CD4-positive, alpha-beta memory T cell (primary cell): ENCODE measurements at regions not wholly inside any gene's neighbourhood (a gene's known extent, or its start where the extent isn't known, plus 50 kb on each side); places are given as distances from the start of the nearest gene placed in this dataset.

ENCODE experiments used
- CTCF ChIA-PET: fragments of 350-600 bp; sonication (Branson Sonifier 250); formaldehyde crosslinking; loops from one replicate; lab custom pipeline; 2021; ENCODE audit warnings: inconsistent platforms; ENCODE audit not compliant: partially characterized antibody; lab: Charles Lee
- POLR2A ChIA-PET: fragments of 350-600 bp; sonication (Branson Sonifier 250); formaldehyde crosslinking; loops from one replicate; lab custom pipeline; 2021; ENCODE audit not compliant: partially characterized antibody; lab: Charles Lee
- DNase-seq, 5 donors: peaks; one replicate each; pipeline versions ENCODE4 v3.0.0 to v3.0.0-alpha.2; 2020 to 2022; ENCODE audit warnings: mixed read lengths in 1 of 5
- H3K27ac ChIP-seq: one replicate; pipeline ENCODE4 v1.7.0; 2013; ENCODE audit warnings: low read depth, low read length
- H3K27me3 ChIP-seq: 2 replicates; pipeline ENCODE4 v1.7.0; 2013; ENCODE audit warnings: mild to moderate bottlenecking, low read length, moderate library complexity; ENCODE audit not compliant: insufficient read depth
- H3K36me3 ChIP-seq: 2 replicates; pipeline ENCODE4 v1.7.0; 2013; ENCODE audit warnings: mild to moderate bottlenecking, low read length, moderate library complexity; ENCODE audit not compliant: insufficient read depth
- H3K4me1 ChIP-seq: 2 replicates; pipeline ENCODE4 v1.7.0; 2013; ENCODE audit warnings: mild to moderate bottlenecking, low read length, moderate library complexity; ENCODE audit not compliant: insufficient read depth
- H3K4me3 ChIP-seq, 2 donors: one replicate each; pipeline ENCODE4 v1.7.0; 2013; ENCODE audit warnings: low read length in 2 of 2, mild to moderate bottlenecking in 1 of 2
- H3K9me3 ChIP-seq, 2 donors: one replicate each; pipeline ENCODE4 v1.7.0; 2013; ENCODE audit warnings: low read length in 2 of 2, control low read depth in 1 of 2; ENCODE audit not compliant: control insufficient read depth in 1 of 2
- H3K27ac Mint-ChIP-seq, 7 donors: one replicate each; pipeline ENCODE4 v1.8.0; 2020 to 2021; ENCODE audit warnings: mixed read lengths in 7 of 7, mild to moderate bottlenecking in 6 of 7, inconsistent platforms in 3 of 7, moderate library complexity in 3 of 7
- H3K27me3 Mint-ChIP-seq, 2 donors: one replicate each; pipeline ENCODE4 v1.8.0; 2020 to 2021; ENCODE audit warnings: mixed read lengths in 2 of 2
- H3K36me3 Mint-ChIP-seq, 2 donors: one replicate each; pipeline ENCODE4 v1.8.0; 2020 to 2021; ENCODE audit warnings: mixed read lengths in 2 of 2, inconsistent platforms in 1 of 2, mild to moderate bottlenecking in 1 of 2
- H3K4me1 Mint-ChIP-seq, 4 donors: one replicate each; pipeline ENCODE4 v1.8.0; 2020 to 2021; ENCODE audit warnings: mixed read lengths in 4 of 4, mild to moderate bottlenecking in 1 of 4
- H3K4me3 Mint-ChIP-seq, 8 donors: one replicate each; pipeline ENCODE4 v1.8.0; 2020 to 2021; ENCODE audit warnings: mixed read lengths in 8 of 8, mild to moderate bottlenecking in 7 of 8, moderate library complexity in 6 of 8, inconsistent platforms in 3 of 8
- H3K9me3 Mint-ChIP-seq, 8 donors: one replicate each; pipeline ENCODE4 v1.8.0; 2020 to 2021; ENCODE audit warnings: mixed read lengths in 8 of 8, mild to moderate bottlenecking in 5 of 8, inconsistent platforms in 3 of 8, moderate library complexity in 1 of 8
- intact Hi-C: fragments of 100-400 bp; cut with micrococcal nuclease; formaldehyde crosslinking; loops from one replicate; pipeline ENCODE4 v1.15.1; 2023

DNA sequence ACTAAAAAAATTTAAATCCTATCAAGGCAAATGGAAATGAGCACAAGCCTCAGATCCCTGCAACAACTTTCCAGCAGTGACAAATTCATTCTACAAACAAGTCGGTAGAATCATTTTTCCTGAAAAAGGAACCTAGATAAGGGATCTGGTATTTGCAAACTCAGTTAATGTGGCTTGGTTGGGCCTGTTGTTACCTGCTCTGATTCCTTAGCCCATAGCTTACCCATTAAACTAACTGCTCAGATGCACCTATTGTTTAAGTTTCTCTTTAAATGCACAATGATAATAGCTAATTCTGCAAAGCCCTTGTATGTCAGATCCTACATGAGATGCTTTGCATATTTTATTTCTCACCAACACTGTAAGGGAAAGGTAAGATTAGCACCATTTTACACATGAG lies 377.4 kb upstream of the RGMA start:
- no peak overlapping the region for H3K4me3 Mint-ChIP-seq
- H3K9me3 Mint-ChIP-seq = peaks cover 0 to 2% (median 0%) of the 10 kb centered on the region in 8 donors
- no peak overlapping the region for H3K4me3 ChIP-seq
- no peak overlapping the region for H3K27ac ChIP-seq
- H3K36me3 ChIP-seq = no peaks in the 10 kb centered on the region
- H3K27ac Mint-ChIP-seq = no peak overlapping the region
- H3K27me3 Mint-ChIP-seq = peaks cover 0 to 2% of the 10 kb centered on the region in 2 donors
- H3K9me3 ChIP-seq = no peaks in the 10 kb centered on the region
- no peaks in the 10 kb centered on the region for H3K4me1 ChIP-seq
- ChIA-PET CTCF (interaction anchor here (0.5 kb wide), 1 partner anchor 12 kb away, joined by 4 read pairs; no protein-coding TSS in a partner anchor), POLR2A (no interaction called here)
- H3K4me1 Mint-ChIP-seq = no peaks in the 10 kb centered on the region
- no peaks in the 10 kb centered on the region for H3K27me3 ChIP-seq
- H3K36me3 Mint-ChIP-seq = no peaks in the 10 kb centered on the region
- DNase-seq = no peak
- intact Hi-C loops = no loop called here

DNA sequence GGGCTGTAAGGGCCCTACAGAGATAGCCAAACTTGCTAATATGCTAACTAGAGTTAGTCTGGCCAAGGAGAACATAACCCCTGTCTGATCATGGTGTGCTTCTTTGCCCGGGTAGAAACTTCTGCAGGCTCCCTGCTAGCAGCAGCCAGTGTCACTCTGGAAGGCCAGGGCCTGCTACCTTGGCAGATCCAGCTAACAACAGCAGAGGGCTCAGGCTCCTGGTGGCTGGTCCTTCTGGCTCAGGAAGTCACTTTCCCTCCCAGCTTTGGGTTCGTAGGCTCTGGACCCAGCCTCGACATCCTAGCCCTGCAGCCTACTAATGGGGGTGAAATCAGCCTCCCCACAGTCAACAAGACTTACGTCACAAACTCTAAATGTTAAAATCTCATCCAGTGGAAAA lies 373.7 kb upstream of the RGMA start:
- no peak for DNase-seq
- Histone ChIP-seq H3K9me3 (no peaks in the 10 kb centered on the region), H3K4me3 (no peak overlapping the region), H3K27me3 (no peaks in the 10 kb centered on the region), H3K4me1 (no peaks in the 10 kb centered on the region), H3K36me3 (no peaks in the 10 kb centered on the region), H3K27ac (no peak overlapping the region)
- POLR2A ChIA-PET = no interaction called here
- Mint-ChIP-seq H3K36me3 (no peaks in the 10 kb centered on the region), H3K27ac (no peak overlapping the region), H3K9me3 (peaks cover 0 to 2% (median 0%) of the 10 kb centered on the region in 8 donors), H3K4me1 (no peaks in the 10 kb centered on the region), H3K4me3 (no peak overlapping the region), H3K27me3 (peaks cover 3 to 4% of the 10 kb centered on the region in 2 donors)
- intact Hi-C loops = no loop called here
- CTCF ChIA-PET = no interaction called here

DNA sequence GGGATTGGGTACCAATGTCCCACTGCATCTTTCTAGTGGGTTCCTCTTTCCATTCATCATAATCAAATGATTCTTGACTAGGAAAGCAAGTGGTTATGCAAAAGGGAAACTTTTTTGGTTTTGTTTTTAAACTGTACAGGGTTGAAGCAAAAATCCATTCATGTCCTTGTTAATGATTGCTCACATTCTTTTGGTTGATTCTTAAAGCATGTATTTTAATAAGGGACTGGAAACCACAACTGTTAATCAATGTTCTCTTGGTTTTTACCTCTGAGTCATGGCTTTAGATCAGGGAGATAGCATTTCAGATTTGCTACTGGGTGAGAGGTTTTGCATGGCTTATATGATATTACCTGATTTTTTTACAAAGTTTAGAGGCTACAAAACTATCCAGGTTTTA lies 371.7 kb upstream of the RGMA start:
- Mint-ChIP-seq H3K27ac (no peak overlapping the region), H3K4me1 (no peaks in the 10 kb centered on the region), H3K27me3 (peaks cover 4 to 6% of the 10 kb centered on the region in 2 donors), H3K36me3 (no peaks in the 10 kb centered on the region), H3K9me3 (peaks cover 0 to 2% (median 0%) of the 10 kb centered on the region in 8 donors), H3K4me3 (no peak overlapping the region)
- H3K27me3 ChIP-seq = no peaks in the 10 kb centered on the region
- POLR2A ChIA-PET = no interaction called here
- no peaks in the 10 kb centered on the region for H3K4me1 ChIP-seq
- DNase-seq = no peak
- intact Hi-C loops = no loop called here
- no peak overlapping the region for H3K4me3 ChIP-seq
- CTCF ChIA-PET = no interaction called here
- H3K36me3 ChIP-seq = no peaks in the 10 kb centered on the region
- no peaks in the 10 kb centered on the region for H3K9me3 ChIP-seq
- H3K27ac ChIP-seq = no peak overlapping the region

DNA sequence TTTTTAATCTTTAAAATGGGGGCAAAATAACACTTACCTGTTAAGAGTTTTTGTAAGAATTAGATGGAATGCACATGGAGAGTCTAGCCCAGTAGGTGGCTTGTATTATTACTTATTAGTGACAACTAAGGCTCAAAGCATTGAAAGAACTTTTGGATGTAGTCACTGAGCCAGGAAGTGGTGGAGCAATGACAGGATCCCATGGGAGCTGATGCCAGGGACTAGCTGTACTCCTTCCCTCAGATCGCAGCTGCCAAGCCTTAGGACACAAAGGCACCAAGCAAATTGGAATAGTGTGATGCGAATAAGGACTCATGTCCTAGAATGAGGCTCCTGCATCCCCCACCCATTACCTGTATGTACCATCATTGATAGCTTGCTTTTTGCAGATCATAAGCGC lies 370.4 kb upstream of the RGMA start:
- no peak overlapping the region for H3K4me3 Mint-ChIP-seq
- no peak for DNase-seq
- Histone ChIP-seq H3K4me3 (no peak overlapping the region), H3K36me3 (no peaks in the 10 kb centered on the region), H3K27me3 (no peaks in the 10 kb centered on the region), H3K27ac (no peak overlapping the region), H3K9me3 (no peaks in the 10 kb centered on the region), H3K4me1 (no peaks in the 10 kb centered on the region)
- H3K9me3 Mint-ChIP-seq = peaks cover 0 to 2% (median 0%) of the 10 kb centered on the region in 8 donors
- H3K36me3 Mint-ChIP-seq = no peaks in the 10 kb centered on the region
- intact Hi-C loops = no loop called here
- H3K27me3 Mint-ChIP-seq = peaks cover 4 to 7% of the 10 kb centered on the region in 2 donors
- POLR2A ChIA-PET = no interaction called here
- H3K4me1 Mint-ChIP-seq = no peaks in the 10 kb centered on the region
- no peak overlapping the region for H3K27ac Mint-ChIP-seq
- CTCF ChIA-PET = interaction anchor here (0.7 kb wide), 1 partner anchor 16 kb away, joined by 3 read pairs; no protein-coding TSS in a partner anchor

DNA sequence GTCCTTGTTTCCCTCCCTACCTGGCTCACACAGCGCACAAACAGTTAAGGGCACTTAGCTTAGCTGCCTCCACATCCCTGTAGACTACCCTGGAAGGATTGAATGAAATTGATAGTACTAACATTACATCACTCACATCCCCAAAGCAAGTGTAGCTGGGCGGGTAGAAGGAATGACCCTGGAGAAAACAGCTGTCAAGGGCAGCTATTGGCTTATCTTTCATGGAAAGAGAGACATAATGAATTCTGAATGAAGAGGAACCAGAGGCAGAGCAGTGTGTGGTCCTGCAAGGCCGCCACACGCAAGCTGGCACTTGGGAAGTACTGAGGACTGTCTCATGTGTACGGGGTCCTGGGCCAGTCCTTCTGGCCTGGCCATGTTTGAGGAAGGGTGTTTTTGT lies 369.6 kb upstream of the RGMA start:
- no peaks in the 10 kb centered on the region for H3K36me3 Mint-ChIP-seq
- Histone ChIP-seq H3K27me3 (no peaks in the 10 kb centered on the region), H3K4me1 (no peaks in the 10 kb centered on the region), H3K27ac (no peak overlapping the region), H3K36me3 (no peaks in the 10 kb centered on the region), H3K4me3 (no peak overlapping the region), H3K9me3 (no peaks in the 10 kb centered on the region)
- H3K4me1 Mint-ChIP-seq = no peaks in the 10 kb centered on the region
- no peak overlapping the region for H3K27ac Mint-ChIP-seq
- no peak for DNase-seq
- H3K27me3 Mint-ChIP-seq = peaks cover 4 to 7% of the 10 kb centered on the region in 2 donors
- ChIA-PET POLR2A (no interaction called here), CTCF (no interaction called here)
- peaks cover 0 to 2% (median 0%) of the 10 kb centered on the region in 8 donors for H3K9me3 Mint-ChIP-seq
- intact Hi-C loops = no loop called here
- H3K4me3 Mint-ChIP-seq = no peak overlapping the region

DNA sequence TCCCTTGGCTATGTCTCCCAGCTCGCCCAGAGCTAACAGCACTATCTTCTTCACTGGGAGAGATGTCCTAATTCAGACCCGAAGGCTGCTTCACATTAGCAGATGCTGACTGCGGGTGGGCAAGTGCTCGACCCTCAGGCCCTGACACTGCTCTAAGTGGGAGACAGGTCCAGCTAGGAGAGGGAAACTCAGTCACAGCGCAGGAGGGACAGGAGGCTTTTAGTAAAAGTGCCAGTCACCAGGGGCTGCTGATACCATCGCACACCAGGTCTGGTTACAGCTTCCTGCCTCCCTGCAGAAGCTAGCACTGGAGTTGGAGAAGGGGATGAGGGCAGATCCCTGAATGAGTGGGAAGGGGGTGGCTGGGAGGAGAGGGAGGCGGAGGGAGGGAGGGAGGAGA lies 365.8 kb upstream of the RGMA start:
- Histone ChIP-seq H3K27ac (no peak overlapping the region), H3K4me1 (no peaks in the 10 kb centered on the region), H3K9me3 (no peaks in the 10 kb centered on the region), H3K4me3 (no peak overlapping the region), H3K36me3 (no peaks in the 10 kb centered on the region), H3K27me3 (no peaks in the 10 kb centered on the region)
- Mint-ChIP-seq H3K27ac (no peak overlapping the region), H3K4me1 (no peaks in the 10 kb centered on the region), H3K36me3 (no peaks in the 10 kb centered on the region), H3K27me3 (peaks cover 2 to 3% of the 10 kb centered on the region in 2 donors), H3K4me3 (no peak overlapping the region), H3K9me3 (peaks cover 0 to 2% (median 0%) of the 10 kb centered on the region in 8 donors)
- no peak for DNase-seq
- intact Hi-C loops = no loop called here
- POLR2A ChIA-PET = no interaction called here
- CTCF ChIA-PET = interaction anchor here (0.7 kb wide), 1 partner anchor 12 kb away, joined by 4 read pairs; no protein-coding TSS in a partner anchor

DNA sequence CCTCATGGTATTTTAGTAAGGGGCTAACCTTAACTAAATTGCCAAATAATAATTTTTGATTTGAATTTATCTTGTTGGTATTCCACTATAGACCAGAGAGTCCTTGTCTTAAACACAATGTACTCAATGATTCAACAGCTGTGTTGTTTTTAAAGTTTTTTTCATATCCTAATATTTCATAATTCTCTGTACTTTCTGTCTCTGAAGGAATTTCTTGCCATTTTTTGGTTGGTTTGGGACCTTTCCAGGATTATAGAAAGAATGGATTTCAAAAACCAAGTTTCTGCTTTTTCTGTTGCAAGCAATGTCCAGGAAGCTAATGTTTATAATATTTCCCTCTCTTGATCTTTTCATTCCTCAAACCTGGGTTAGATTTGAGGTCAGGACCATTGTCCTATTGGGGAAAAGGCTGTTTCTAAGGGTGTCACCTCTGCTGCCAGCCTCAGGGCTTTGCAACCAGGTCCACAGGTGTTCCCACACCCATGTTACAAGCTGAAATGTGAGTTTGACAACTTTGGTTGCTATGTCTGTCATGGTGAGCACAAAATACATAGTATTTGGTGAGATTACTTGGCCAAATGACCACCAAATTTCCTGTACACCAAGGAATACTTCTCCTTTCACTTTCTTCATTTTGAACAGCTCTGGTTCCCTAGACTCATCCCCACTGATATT lies 363.7 kb upstream of the RGMA start:
- H3K4me3 Mint-ChIP-seq = no peak overlapping the region

More for the DNA sequence above, 363.7 kb upstream of the RGMA start:
- no peak overlapping the region for H3K27ac ChIP-seq
- no peak overlapping the region for H3K4me3 ChIP-seq
- POLR2A ChIA-PET = no interaction called here
- CTCF ChIA-PET = no interaction called here
- H3K36me3 ChIP-seq = no peaks in the 10 kb centered on the region
- intact Hi-C loops = no loop called here
- Mint-ChIP-seq H3K9me3 (no peaks in the 10 kb centered on the region), H3K36me3 (no peaks in the 10 kb centered on the region), H3K27me3 (peaks cover 3% of the 10 kb centered on the region in 2 donors), H3K4me1 (no peaks in the 10 kb centered on the region), H3K27ac (no peak overlapping the region)
- no peaks in the 10 kb centered on the region for H3K4me1 ChIP-seq
- no peaks in the 10 kb centered on the region for H3K27me3 ChIP-seq
- H3K9me3 ChIP-seq = no peaks in the 10 kb centered on the region
- DNase-seq = no peak
